ENCODE measurements at regions not wholly inside any gene's neighbourhood (a gene's known extent, or its start where the extent isn't known, plus 50 kb on each side); places are given as distances from the start of the nearest gene placed in this dataset.

DNA sequence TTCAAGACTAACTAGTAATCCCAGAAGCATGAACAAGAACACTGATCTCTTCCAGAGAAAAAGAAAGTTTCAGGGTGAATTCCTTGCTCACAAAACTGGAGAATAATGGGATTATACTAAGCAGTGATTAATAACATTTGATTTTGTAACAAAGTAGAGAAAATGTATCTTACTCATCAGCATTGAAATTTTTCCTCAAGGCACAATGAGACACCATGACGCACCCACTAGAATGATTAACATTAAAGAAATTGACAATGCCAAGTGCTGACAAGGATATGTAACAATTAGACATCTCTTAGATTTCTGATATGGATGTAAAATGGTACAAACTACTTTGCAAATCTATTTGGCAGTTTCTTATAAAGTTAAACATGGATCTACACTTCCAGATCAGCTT lies 101.1 kb upstream of the EPHA4 start:
- TF ChIP-seq, protein P1, sequence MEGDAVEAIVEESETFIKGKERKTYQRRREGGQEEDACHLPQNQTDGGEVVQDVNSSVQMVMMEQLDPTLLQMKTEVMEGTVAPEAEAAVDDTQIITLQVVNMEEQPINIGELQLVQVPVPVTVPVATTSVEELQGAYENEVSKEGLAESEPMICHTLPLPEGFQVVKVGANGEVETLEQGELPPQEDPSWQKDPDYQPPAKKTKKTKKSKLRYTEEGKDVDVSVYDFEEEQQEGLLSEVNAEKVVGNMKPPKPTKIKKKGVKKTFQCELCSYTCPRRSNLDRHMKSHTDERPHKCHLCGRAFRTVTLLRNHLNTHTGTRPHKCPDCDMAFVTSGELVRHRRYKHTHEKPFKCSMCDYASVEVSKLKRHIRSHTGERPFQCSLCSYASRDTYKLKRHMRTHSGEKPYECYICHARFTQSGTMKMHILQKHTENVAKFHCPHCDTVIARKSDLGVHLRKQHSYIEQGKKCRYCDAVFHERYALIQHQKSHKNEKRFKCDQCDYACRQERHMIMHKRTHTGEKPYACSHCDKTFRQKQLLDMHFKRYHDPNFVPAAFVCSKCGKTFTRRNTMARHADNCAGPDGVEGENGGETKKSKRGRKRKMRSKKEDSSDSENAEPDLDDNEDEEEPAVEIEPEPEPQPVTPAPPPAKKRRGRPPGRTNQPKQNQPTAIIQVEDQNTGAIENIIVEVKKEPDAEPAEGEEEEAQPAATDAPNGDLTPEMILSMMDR (IDR thresholded peaks at IDR 0.05 in 2 of 3, conservative IDR thresholded peaks at IDR 0.05 in 1 of 3; ENCODE audit: borderline replicate concordance in 1 of 3, insufficient read depth in 1 of 3, low read depth in 2 of 3, low read length in 2 of 3): no peak
- no peak for TF ChIP-seq POLR2AphosphoS5 (IDR thresholded peaks at IDR 0.05; ENCODE audit: low read depth, low read length)
- no peak for TF ChIP-seq CBX3 (IDR thresholded peaks at IDR 0.05; ENCODE audit: low read depth)
- no peak for TF ChIP-seq POLR2A (IDR thresholded peaks at IDR 0.05; ENCODE audit: borderline replicate concordance, extremely low read depth, insufficient read depth, insufficient read length)
- TF ChIP-seq SRF (IDR thresholded peaks at IDR 0.05; ENCODE audit: low read depth): no peak

Data from HCT116 (cell line).